A549 (cell line): ENCODE measurements at regions not wholly inside any gene's neighbourhood (a gene's known extent, or its start where the extent isn't known, plus 50 kb on each side); places are given as distances from the start of the nearest gene placed in this dataset.

ENCODE experiments used
- ATAC-seq, 2 experiments: fragments of 200-7000 bp in 1 of 2; fragments of >200 bp in 1 of 2; cut with Nextera tagmentation in 1 of 2; cut with Tn5 transposase in 1 of 2; 3 replicates each; pipeline versions ENCODE4 v1.8.0 to v1.9.1; 2018 to 2020; ENCODE audit warnings: mild to moderate bottlenecking in 1 of 2, moderate library complexity in 1 of 2
- CTCF ChIA-PET: fragments of 300-600 bp; sonication (Branson Sonifier 250); formaldehyde crosslinking; extraction: SDS; loops from one replicate; lab custom pipeline; 2021; ENCODE audit warnings: antibody characterized with exemption, inconsistent platforms; lab: Yijun Ruan, JAX
- POLR2A ChIA-PET: fragments of 350-600 bp; formaldehyde crosslinking; extraction: SDS; loops from one replicate; lab custom pipeline; 2021; ENCODE audit warnings: antibody characterized with exemption, inconsistent platforms; lab: Yijun Ruan, JAX
- DNase-seq, 2 experiments: peaks; one replicate each; pipeline versions ENCODE4 v3.0.0 to v3.0.0-alpha.2; 2011 to 2016; ENCODE audit warnings: low read depth in 1 of 2, low spot score in 1 of 2
- FAIRE-seq: peaks from 2 replicates; lab custom pipeline; 2011; peaks lifted over from hg19 to GRCh38; lab: Jason Lieb, UNC
- H3K27ac ChIP-seq, 2 experiments: fragments of >200 bp; sonication (Bioruptor Twin); formaldehyde crosslinking; 3 replicates each; pipeline ENCODE4 v1.5.1; 2016 to 2017
- H3K4me1 ChIP-seq: fragments of >200 bp; sonication (Bioruptor Twin); formaldehyde crosslinking; 3 replicates; pipeline ENCODE4 v1.6.1; 2016
- H3K4me2 ChIP-seq: fragments of >200 bp; sonication (Bioruptor Twin); formaldehyde crosslinking; 3 replicates; pipeline ENCODE4 v1.6.1; 2016
- H3K4me3 ChIP-seq: fragments of >200 bp; sonication (Bioruptor Twin); formaldehyde crosslinking; 3 replicates; pipeline ENCODE4 v1.5.1; 2016
- H3K9me3 ChIP-seq: fragments of >200 bp; sonication (Bioruptor Twin); formaldehyde crosslinking; 3 replicates; pipeline ENCODE4 v1.6.1; 2016
- CBX2 ChIP-seq: fragments of 200-600 bp; sonication (generic); IDR thresholded peaks from 2 replicates; pipeline ENCODE4 v1.6.1; 2016; ENCODE audit warnings: low read depth, mild to moderate bottlenecking, borderline replicate concordance
- CEBPB ChIP-seq, 2 experiments: fragments of >200 bp in 1 of 2; sonication (Bioruptor Twin) in 1 of 2; formaldehyde crosslinking in 1 of 2; IDR thresholded peaks; 2 replicates each; pipeline ENCODE4 v1.6.1; 2012 to 2016
- EHF ChIP-seq: fragments of 250-450 bp; sonication (Bioruptor Pico); IDR thresholded peaks from 2 replicates; pipeline ENCODE4 v1.5.0; 2020; ENCODE audit warnings: mild to moderate bottlenecking
- ESRRA ChIP-seq: fragments of 150-350 bp; IDR thresholded peaks from 2 replicates; pipeline ENCODE4 v1.6.1; 2014; ENCODE audit warnings: mild to moderate bottlenecking, low read length, borderline replicate concordance
- FOSL2 ChIP-seq, 2 experiments: fragments of 450-650 bp in 1 of 2; fragments of >200 bp in 1 of 2; sonication (Bioruptor Twin) in 1 of 2; formaldehyde crosslinking; IDR thresholded peaks; 2 replicates each; pipeline versions ENCODE4 v1.5.0 to v1.6.1; 2016 to 2020; ENCODE audit warnings: mild to moderate bottlenecking in 1 of 2, moderate library complexity in 1 of 2
- FOXS1 ChIP-seq: fragments of 250-450 bp; sonication (Bioruptor Pico); IDR thresholded peaks from 2 replicates; pipeline ENCODE4 v1.5.0; 2020; ENCODE audit warnings: mild to moderate bottlenecking, moderate library complexity
- GATA3 ChIP-seq: IDR thresholded peaks from 2 replicates; pipeline ENCODE4 v1.6.1; 2012; ENCODE audit warnings: borderline replicate concordance
- HOXA7 ChIP-seq: fragments of 250-450 bp; sonication (Bioruptor Pico); IDR thresholded peaks from 2 replicates; pipeline ENCODE4 v1.5.0; 2020; ENCODE audit warnings: mild to moderate bottlenecking, moderate library complexity
- KDM1A ChIP-seq: fragments of 200-600 bp; sonication (generic); IDR thresholded peaks from 2 replicates; pipeline ENCODE4 v1.6.1; 2016; ENCODE audit warnings: low read depth, mild to moderate bottlenecking
- KDM5A ChIP-seq: fragments of 200-600 bp; sonication (generic); IDR thresholded peaks from 2 replicates; pipeline ENCODE4 v1.6.1; 2016; ENCODE audit warnings: antibody characterized with exemption, mild to moderate bottlenecking
- MAFK ChIP-seq: fragments of 450-650 bp; IDR thresholded peaks from 2 replicates; pipeline ENCODE4 v1.6.1; 2014; ENCODE audit not compliant: partially characterized antibody
- MAZ ChIP-seq: fragments of 150-350 bp; IDR thresholded peaks from 2 replicates; pipeline ENCODE4 v1.6.1; 2014; ENCODE audit warnings: antibody characterized with exemption, low read depth, low read length, borderline replicate concordance
- MYC ChIP-seq: IDR thresholded peaks from 2 replicates; pipeline ENCODE4 v1.6.1; 2012; ENCODE audit warnings: mild to moderate bottlenecking, inconsistent platforms, low read length, improper control_type of control experiment, borderline replicate concordance
- PBX3 ChIP-seq: IDR thresholded peaks from 2 replicates; pipeline ENCODE4 v1.6.1; 2012
- PHF8 ChIP-seq: fragments of 200-600 bp; sonication (generic); IDR thresholded peaks from 2 replicates; pipeline ENCODE4 v1.6.1; 2016; ENCODE audit warnings: low read depth, mild to moderate bottlenecking, antibody characterized with exemption, moderate library complexity, borderline replicate concordance
- RFX5 ChIP-seq: fragments of 450-650 bp; IDR thresholded peaks from 2 replicates; pipeline ENCODE4 v1.7.1; 2014; ENCODE audit warnings: antibody characterized with exemption, mild to moderate bottlenecking, moderate library complexity
- TFCP2L1 ChIP-seq: fragments of 250-450 bp; sonication (Bioruptor Pico); IDR thresholded peaks from 2 replicates; pipeline ENCODE4 v1.5.0; 2021; ENCODE audit warnings: mild to moderate bottlenecking
- ZC3H11A ChIP-seq: fragments of 450-650 bp; IDR thresholded peaks from 2 replicates; pipeline ENCODE4 v1.6.1; 2014; ENCODE audit warnings: antibody characterized with exemption, mild to moderate bottlenecking
- ZNF302 ChIP-seq: fragments of 250-450 bp; sonication (Bioruptor Pico); IDR thresholded peaks from 2 replicates; pipeline ENCODE4 v1.9.0; 2021; ENCODE audit warnings: inconsistent platforms, mild to moderate bottlenecking, moderate library complexity
- WGBS: methylation state at CpG from one replicate; pipeline ENCODE4 v1.1.6; 2017; ENCODE audit errors: missing lambda C conversion rate; 5-methylcytosine and 5-hydroxymethylcytosine counted together
- TF ChIP-seq, protein P1 (sequence below): fragments of 250-450 bp; sonication (Bioruptor Pico); IDR thresholded peaks from 2 replicates; pipeline ENCODE4 v1.5.0; 2020; ENCODE audit warnings: low read depth, mild to moderate bottlenecking, moderate library complexity
- TF ChIP-seq, protein P2 (sequence below): fragments of 200-600 bp; sonication (generic); IDR thresholded peaks from 2 replicates; pipeline ENCODE4 v1.6.1; 2016; ENCODE audit warnings: antibody characterized with exemption, mild to moderate bottlenecking, moderate library complexity
- TF ChIP-seq, protein P3 (sequence below): fragments of 250-450 bp; sonication (Bioruptor Pico); IDR thresholded peaks from 2 replicates; pipeline ENCODE4 v1.5.0; 2021; ENCODE audit warnings: mild to moderate bottlenecking, moderate library complexity, borderline replicate concordance

DNA sequence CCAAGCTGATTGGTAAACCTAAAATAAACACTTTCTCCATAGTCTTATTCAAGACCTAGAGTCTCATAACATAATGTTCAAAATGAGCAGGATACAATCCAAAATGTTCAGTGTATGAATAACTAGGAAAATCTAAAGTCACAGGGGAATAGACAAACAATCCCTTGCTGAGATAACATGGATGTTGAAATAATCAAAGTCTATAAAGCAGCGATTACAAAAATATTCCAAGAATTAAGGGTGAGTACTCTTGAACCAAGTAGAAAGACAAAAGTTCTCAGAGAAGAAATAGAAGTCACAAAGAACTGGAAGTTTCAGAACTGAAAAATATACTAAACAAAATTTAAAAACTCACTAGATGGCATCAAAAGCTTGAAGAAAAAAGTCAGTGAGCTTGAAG is 561.0 kb downstream of the INSC start:
- ChIA-PET CTCF (interaction anchor here (1.7 kb wide), 1 partner anchor 938 kb away, joined by 4 read pairs; no protein-coding TSS in a partner anchor), POLR2A (no interaction called here)
- 2% methylated on average over 1 of the region's 1 CpG for WGBS
- no peak for ATAC-seq
- TF ChIP-seq, protein P1, sequence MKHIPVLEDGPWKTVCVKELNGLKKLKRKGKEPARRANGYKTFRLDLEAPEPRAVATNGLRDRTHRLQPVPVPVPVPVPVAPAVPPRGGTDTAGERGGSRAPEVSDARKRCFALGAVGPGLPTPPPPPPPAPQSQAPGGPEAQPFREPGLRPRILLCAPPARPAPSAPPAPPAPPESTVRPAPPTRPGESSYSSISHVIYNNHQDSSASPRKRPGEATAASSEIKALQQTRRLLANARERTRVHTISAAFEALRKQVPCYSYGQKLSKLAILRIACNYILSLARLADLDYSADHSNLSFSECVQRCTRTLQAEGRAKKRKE (CRISPR knock-in tag) = no peak
- TF ChIP-seq ZNF302 (CRISPR knock-in tag) = no peak
- TF ChIP-seq, protein P2, sequence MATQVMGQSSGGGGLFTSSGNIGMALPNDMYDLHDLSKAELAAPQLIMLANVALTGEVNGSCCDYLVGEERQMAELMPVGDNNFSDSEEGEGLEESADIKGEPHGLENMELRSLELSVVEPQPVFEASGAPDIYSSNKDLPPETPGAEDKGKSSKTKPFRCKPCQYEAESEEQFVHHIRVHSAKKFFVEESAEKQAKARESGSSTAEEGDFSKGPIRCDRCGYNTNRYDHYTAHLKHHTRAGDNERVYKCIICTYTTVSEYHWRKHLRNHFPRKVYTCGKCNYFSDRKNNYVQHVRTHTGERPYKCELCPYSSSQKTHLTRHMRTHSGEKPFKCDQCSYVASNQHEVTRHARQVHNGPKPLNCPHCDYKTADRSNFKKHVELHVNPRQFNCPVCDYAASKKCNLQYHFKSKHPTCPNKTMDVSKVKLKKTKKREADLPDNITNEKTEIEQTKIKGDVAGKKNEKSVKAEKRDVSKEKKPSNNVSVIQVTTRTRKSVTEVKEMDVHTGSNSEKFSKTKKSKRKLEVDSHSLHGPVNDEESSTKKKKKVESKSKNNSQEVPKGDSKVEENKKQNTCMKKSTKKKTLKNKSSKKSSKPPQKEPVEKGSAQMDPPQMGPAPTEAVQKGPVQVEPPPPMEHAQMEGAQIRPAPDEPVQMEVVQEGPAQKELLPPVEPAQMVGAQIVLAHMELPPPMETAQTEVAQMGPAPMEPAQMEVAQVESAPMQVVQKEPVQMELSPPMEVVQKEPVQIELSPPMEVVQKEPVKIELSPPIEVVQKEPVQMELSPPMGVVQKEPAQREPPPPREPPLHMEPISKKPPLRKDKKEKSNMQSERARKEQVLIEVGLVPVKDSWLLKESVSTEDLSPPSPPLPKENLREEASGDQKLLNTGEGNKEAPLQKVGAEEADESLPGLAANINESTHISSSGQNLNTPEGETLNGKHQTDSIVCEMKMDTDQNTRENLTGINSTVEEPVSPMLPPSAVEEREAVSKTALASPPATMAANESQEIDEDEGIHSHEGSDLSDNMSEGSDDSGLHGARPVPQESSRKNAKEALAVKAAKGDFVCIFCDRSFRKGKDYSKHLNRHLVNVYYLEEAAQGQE = no peak
- TF ChIP-seq GATA3 = no peak
- TF ChIP-seq RFX5 = no peak
- no peak for TF ChIP-seq PBX3
- TF ChIP-seq TFCP2L1 (CRISPR knock-in tag) = no peak
- TF ChIP-seq KDM5A = no peak
- no peak for TF ChIP-seq MAFK
- TF ChIP-seq FOSL2 (IDR thresholded peaks at IDR 0.05) = no peak
- no peak for TF ChIP-seq FOSL2 (CRISPR knock-in tag; IDR thresholded peaks at IDR 0.05)
- no peak for TF ChIP-seq FOXS1 (CRISPR knock-in tag)
- TF ChIP-seq ZC3H11A = no peak
- TF ChIP-seq ESRRA = no peak
- TF ChIP-seq MYC = no peak
- no peak for TF ChIP-seq CBX2
- TF ChIP-seq HOXA7 (CRISPR knock-in tag) = no peak
- no peak for TF ChIP-seq PHF8
- no peak for TF ChIP-seq EHF (CRISPR knock-in tag)
- TF ChIP-seq, protein P3, sequence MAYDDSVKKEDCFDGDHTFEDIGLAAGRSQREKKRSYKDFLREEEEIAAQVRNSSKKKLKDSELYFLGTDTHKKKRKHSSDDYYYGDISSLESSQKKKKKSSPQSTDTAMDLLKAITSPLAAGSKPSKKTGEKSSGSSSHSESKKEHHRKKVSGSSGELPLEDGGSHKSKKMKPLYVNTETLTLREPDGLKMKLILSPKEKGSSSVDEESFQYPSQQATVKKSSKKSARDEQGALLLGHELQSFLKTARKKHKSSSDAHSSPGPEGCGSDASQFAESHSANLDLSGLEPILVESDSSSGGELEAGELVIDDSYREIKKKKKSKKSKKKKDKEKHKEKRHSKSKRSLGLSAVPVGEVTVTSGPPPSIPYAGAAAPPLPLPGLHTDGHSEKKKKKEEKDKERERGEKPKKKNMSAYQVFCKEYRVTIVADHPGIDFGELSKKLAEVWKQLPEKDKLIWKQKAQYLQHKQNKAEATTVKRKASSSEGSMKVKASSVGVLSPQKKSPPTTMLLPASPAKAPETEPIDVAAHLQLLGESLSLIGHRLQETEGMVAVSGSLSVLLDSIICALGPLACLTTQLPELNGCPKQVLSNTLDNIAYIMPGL (CRISPR knock-in tag) = no peak
- no peak for FAIRE-seq
- no peak for DNase-seq
- no peak overlapping the region for H3K4me2 ChIP-seq
- peaks cover 8% of the 10 kb centered on the region; the same call in 2 of the 3 replicates for H3K9me3 ChIP-seq
- H3K4me1 ChIP-seq = no peaks in the 10 kb centered on the region
- H3K27ac ChIP-seq = no peak overlapping the region
- H3K4me3 ChIP-seq = no peak overlapping the region

DNA sequence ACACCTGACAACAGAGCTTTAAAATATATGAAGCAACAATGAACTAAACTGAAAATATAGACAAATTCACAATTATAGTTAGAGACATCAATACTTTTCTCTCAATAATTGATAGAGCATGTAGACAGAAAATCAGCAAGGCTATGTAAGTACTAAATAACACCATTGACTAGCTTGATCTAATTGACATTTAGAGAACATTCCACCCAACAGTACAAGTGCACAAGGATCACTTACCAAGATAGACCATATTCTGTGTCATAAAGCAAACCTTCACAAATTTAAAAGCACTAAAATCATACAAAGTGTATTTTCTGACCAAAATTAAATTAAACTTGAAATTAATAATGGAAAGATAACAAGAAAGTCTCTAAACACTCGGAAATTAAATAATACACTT is 562.5 kb downstream of the INSC start:
- no peak for ATAC-seq
- CTCF ChIA-PET = no interaction called here
- H3K4me2 ChIP-seq = no peak overlapping the region
- H3K9me3 ChIP-seq = peaks cover 8% of the 10 kb centered on the region; the same call in 2 of the 3 replicates
- TF ChIP-seq MAZ (no peak), KDM1A (no peak), MYC (no peak), CEBPB (IDR thresholded peaks at IDR 0.05) (no peak)
- TF ChIP-seq, all 56 proteins: peak for 0
- H3K27ac ChIP-seq = no peak overlapping the region
- no peak overlapping the region for H3K4me3 ChIP-seq
- DNase-seq = no peak
- POLR2A ChIA-PET = no interaction called here
- whole genome bisulfite sequencing = 0% methylated on average over 1 of the region's 1 CpG
- FAIRE-seq = no peak
- H3K4me1 ChIP-seq = no peaks in the 10 kb centered on the region
